HepG2 (cell line): ENCODE measurements at regions not wholly inside any gene's neighbourhood (a gene's known extent, or its start where the extent isn't known, plus 50 kb on each side); places are given as distances from the start of the nearest gene placed in this dataset.

Experiments used
- ARNT2 ChIP-seq: sonication (generic); formaldehyde crosslinking; IDR thresholded peaks from 2 replicates; pipeline ENCODE4 v1.8.0; 2022; ENCODE audit warnings: mild to moderate bottlenecking, low read depth, missing genetic modification reagents, moderate library complexity
- DMAP1 ChIP-seq: IDR thresholded peaks from 2 replicates; pipeline ENCODE4 v1.6.1; 2016
- IKZF5 ChIP-seq: IDR thresholded peaks from 2 replicates; pipeline ENCODE4 v1.6.1; 2018; ENCODE audit warnings: missing genetic modification reagents, mild to moderate bottlenecking, missing compliant biosample characterization
- IRX3 ChIP-seq: sonication (generic); formaldehyde crosslinking; IDR thresholded peaks from 2 replicates; pipeline ENCODE4 v1.8.1; 2023; ENCODE audit warnings: mild to moderate bottlenecking, low read depth, missing genetic modification reagents, borderline replicate concordance
- JUND ChIP-seq: sonication (generic); formaldehyde crosslinking; IDR thresholded peaks from 2 replicates; pipeline ENCODE4 v1.8.0; 2022; ENCODE audit warnings: mild to moderate bottlenecking, missing genetic modification reagents
- KDM4B ChIP-seq: sonication (generic); formaldehyde crosslinking; IDR thresholded peaks from 2 replicates; pipeline ENCODE4 v1.4.0; 2020; ENCODE audit warnings: missing genetic modification reagents
- MBD4 ChIP-seq: IDR thresholded peaks from 2 replicates; pipeline ENCODE4 v1.6.1; 2012; ENCODE audit warnings: low read length, inconsistent platforms, borderline replicate concordance
- NFIC ChIP-seq: IDR thresholded peaks from 2 replicates; pipeline ENCODE4 v1.6.1; 2012; ENCODE audit warnings: mild to moderate bottlenecking, low read length, inconsistent platforms
- NRL ChIP-seq: sonication (generic); formaldehyde crosslinking; IDR thresholded peaks from 2 replicates; pipeline ENCODE4 v1.5.0; 2020; ENCODE audit warnings: missing genetic modification reagents, mild to moderate bottlenecking, moderate library complexity, borderline replicate concordance
- POLR2AphosphoS5 ChIP-seq: IDR thresholded peaks from 2 replicates; pipeline ENCODE4 v1.6.1; 2012; ENCODE audit warnings: low read depth, low read length
- PPARG ChIP-seq: conservative IDR thresholded peaks from 2 replicates; pipeline ENCODE4 v1.6.1; 2016; ENCODE audit warnings: missing biosample characterization, missing genetic modification reagents
- SSRP1 ChIP-seq: IDR thresholded peaks from 2 replicates; pipeline ENCODE4 v1.6.1; 2016; ENCODE audit warnings: control low read depth
- ZBTB26 ChIP-seq: IDR thresholded peaks from 2 replicates; pipeline ENCODE4 v1.6.1; 2016; ENCODE audit warnings: missing compliant biosample characterization, missing genetic modification reagents, borderline replicate concordance
- ZIK1 ChIP-seq: sonication (generic); formaldehyde crosslinking; IDR thresholded peaks from 2 replicates; pipeline ENCODE4 v1.5.0; 2020; ENCODE audit warnings: mild to moderate bottlenecking, low read depth, missing genetic modification reagents, borderline replicate concordance
- ZMYM4 ChIP-seq: sonication (generic); formaldehyde crosslinking; IDR thresholded peaks from 2 replicates; pipeline ENCODE4 v1.8.1; 2023; ENCODE audit warnings: mild to moderate bottlenecking, missing genetic modification reagents
- ZNF282 ChIP-seq: fragments of 450-650 bp; IDR thresholded peaks from 2 replicates; pipeline ENCODE4 v1.6.1; 2018; ENCODE audit not compliant: partially characterized antibody
- ZNF552 ChIP-seq: sonication (generic); formaldehyde crosslinking; IDR thresholded peaks from 2 replicates; pipeline ENCODE4 v1.9.0; 2022; ENCODE audit warnings: missing genetic modification reagents, mild to moderate bottlenecking, borderline replicate concordance
- ZNF569 ChIP-seq: sonication (generic); formaldehyde crosslinking; IDR thresholded peaks from 2 replicates; pipeline ENCODE4 v1.5.0; 2020; ENCODE audit warnings: mild to moderate bottlenecking, missing genetic modification reagents, moderate library complexity, borderline replicate concordance
- ZNF580 ChIP-seq: IDR thresholded peaks from 2 replicates; pipeline ENCODE4 v1.6.1; 2016; ENCODE audit warnings: low read depth, borderline replicate concordance
- ZNF607 ChIP-seq: sonication (generic); formaldehyde crosslinking; IDR thresholded peaks from 2 replicates; pipeline ENCODE4 v1.5.1; 2020; ENCODE audit warnings: missing genetic modification reagents, mild to moderate bottlenecking, borderline replicate concordance
- ZNF710 ChIP-seq: sonication (generic); formaldehyde crosslinking; IDR thresholded peaks from 2 replicates; pipeline ENCODE4 v1.5.0; 2020; ENCODE audit warnings: mild to moderate bottlenecking, missing genetic modification reagents, borderline replicate concordance
- ZSCAN29 ChIP-seq: sonication (generic); formaldehyde crosslinking; conservative IDR thresholded peaks from 2 replicates; pipeline ENCODE4 v1.4.0; 2020; ENCODE audit warnings: mild to moderate bottlenecking, missing genetic modification reagents
- TF ChIP-seq, protein P1 (sequence below): sonication (generic); formaldehyde crosslinking; IDR thresholded peaks from 2 replicates; pipeline ENCODE4 v1.4.0; 2020; ENCODE audit warnings: missing genetic modification reagents
- TF ChIP-seq, protein P2 (sequence below): sonication (generic); formaldehyde crosslinking; IDR thresholded peaks from 2 replicates; pipeline ENCODE4 v1.4.0; 2020; ENCODE audit warnings: missing genetic modification reagents

DNA sequence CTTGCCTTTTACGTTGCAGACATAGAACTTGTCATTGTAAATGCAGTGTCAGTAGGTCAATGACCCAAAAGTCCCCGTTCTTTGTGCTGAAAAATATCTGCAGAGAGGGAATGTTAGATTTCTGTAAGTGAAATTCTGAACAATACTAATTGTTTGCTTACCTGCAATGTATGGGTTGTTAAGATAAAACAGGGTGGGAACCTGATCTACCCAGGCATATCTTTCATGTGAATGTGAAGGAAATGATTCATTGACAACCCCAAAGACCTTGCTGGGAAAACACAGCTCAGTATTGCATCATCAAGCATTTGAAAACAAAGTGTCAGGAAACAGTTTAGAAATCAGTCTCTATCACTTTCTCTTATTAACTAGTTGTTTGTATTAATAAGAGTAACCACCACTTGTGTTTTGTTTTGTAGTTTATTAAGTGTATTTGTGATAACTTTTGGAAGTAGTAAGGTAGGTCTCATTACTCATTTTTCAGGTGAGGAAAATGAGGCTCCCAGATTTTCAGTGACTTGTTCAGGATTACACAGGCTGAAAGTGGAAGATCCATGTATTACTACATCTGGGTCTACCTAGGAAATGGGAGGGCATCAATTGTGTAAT, 57.9 kb upstream of the SLC38A2 start (continued):
- no peak for TF ChIP-seq ZNF607 (CRISPR knock-in tag)
- TF ChIP-seq ZNF710 (CRISPR knock-in tag), result peak; percentile 73; the same call in 1 of the 2 replicates
- TF ChIP-seq, protein P1, sequence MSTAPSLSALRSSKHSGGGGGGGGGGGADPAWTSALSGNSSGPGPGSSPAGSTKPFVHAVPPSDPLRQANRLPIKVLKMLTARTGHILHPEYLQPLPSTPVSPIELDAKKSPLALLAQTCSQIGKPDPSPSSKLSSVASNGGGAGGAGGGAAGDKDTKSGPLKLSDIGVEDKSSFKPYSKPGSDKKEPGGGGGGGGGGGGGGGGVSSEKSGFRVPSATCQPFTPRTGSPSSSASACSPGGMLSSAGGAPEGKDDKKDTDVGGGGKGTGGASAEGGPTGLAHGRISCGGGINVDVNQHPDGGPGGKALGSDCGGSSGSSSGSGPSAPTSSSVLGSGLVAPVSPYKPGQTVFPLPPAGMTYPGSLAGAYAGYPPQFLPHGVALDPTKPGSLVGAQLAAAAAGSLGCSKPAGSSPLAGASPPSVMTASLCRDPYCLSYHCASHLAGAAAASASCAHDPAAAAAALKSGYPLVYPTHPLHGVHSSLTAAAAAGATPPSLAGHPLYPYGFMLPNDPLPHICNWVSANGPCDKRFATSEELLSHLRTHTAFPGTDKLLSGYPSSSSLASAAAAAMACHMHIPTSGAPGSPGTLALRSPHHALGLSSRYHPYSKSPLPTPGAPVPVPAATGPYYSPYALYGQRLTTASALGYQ, result peak; percentile 65; the same call in 1 of the 2 replicates
- no peak for TF ChIP-seq ARNT2 (CRISPR knock-in tag)
- no peak for TF ChIP-seq ZNF282
- no peak for TF ChIP-seq ZIK1 (CRISPR knock-in tag)
- TF ChIP-seq NFIC, result peak; percentile 69; the same call in 1 of the 2 replicates
- peak; percentile 58; the same call in 1 of the 2 replicates for TF ChIP-seq DMAP1 (CRISPR knock-in tag)
- peak; percentile 39; the same call in 1 of the 2 replicates for TF ChIP-seq MBD4
- no peak; the same call in 1 of the 2 replicates for TF ChIP-seq ZNF580 (CRISPR knock-in tag)
- TF ChIP-seq NRL (CRISPR knock-in tag), result no peak
- TF ChIP-seq IKZF5 (CRISPR knock-in tag), result no peak; the same call in 1 of the 2 replicates
- TF ChIP-seq ZNF569, result no peak
- no peak; the same call in 1 of the 2 replicates for TF ChIP-seq ZMYM4 (CRISPR knock-in tag)
- no peak for TF ChIP-seq IRX3
- TF ChIP-seq, protein P2, sequence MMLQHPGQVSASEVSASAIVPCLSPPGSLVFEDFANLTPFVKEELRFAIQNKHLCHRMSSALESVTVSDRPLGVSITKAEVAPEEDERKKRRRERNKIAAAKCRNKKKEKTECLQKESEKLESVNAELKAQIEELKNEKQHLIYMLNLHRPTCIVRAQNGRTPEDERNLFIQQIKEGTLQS (CRISPR knock-in tag), result peak; percentile 94
- peak; percentile 70 for TF ChIP-seq JUND (CRISPR knock-in tag)
- TF ChIP-seq POLR2AphosphoS5, result no peak
- TF ChIP-seq SSRP1 (CRISPR knock-in tag), result no peak
- TF ChIP-seq ZNF552 (CRISPR knock-in tag), result no peak
- TF ChIP-seq ZSCAN29 (CRISPR knock-in tag), result no peak
- TF ChIP-seq KDM4B, result 0 out of 2 replicates have a peak, but pooled peaks have one; percentile 66
- TF ChIP-seq ZBTB26 (CRISPR knock-in tag), result no peak
- TF ChIP-seq PPARG (CRISPR knock-in tag), result peak; percentile 73
